HAP-1 (cell line): ENCODE measurements at regions not wholly inside any gene's neighbourhood (a gene's known extent, or its start where the extent isn't known, plus 50 kb on each side); places are given as distances from the start of the nearest gene placed in this dataset.
"Not testable (repeated sequence)": the region's sequence is repeated elsewhere in the genome, so short reads cannot be mapped to it uniquely, and the experiment has no call there.

Experiments
- DNase-seq, 2 experiments: peaks; one replicate each; pipeline ENCODE4 v3.0.0-alpha.2; 2016 to 2020; ENCODE audit warnings: low spot score in 2 of 2
- H3K27me3 ChIP-seq: fragments of 250-450 bp; sonication (Bioruptor Pico); 2 replicates; pipeline ENCODE4 v1.5.1; 2020; ENCODE audit warnings: low read depth, mild to moderate bottlenecking, moderate library complexity
- H3K36me3 ChIP-seq: fragments of 250-450 bp; sonication (Bioruptor Pico); replicated peaks from 2 replicates; pipeline ENCODE4 v1.5.1; 2020; ENCODE audit warnings: mild to moderate bottlenecking
- H3K4me1 ChIP-seq: fragments of 250-450 bp; sonication (Bioruptor Pico); 2 replicates; pipeline ENCODE4 v1.5.1; 2020; ENCODE audit warnings: mild to moderate bottlenecking
- H3K4me3 ChIP-seq: fragments of 250-450 bp; sonication (Bioruptor Pico); 2 replicates; pipeline ENCODE4 v1.5.1; 2020; ENCODE audit warnings: mild to moderate bottlenecking, moderate library complexity
- H3K9me3 ChIP-seq: fragments of 250-450 bp; sonication (Bioruptor Pico); 2 replicates; pipeline ENCODE4 v1.5.1; 2020; ENCODE audit warnings: mild to moderate bottlenecking, moderate library complexity
- in situ Hi-C: fragments of 300-500 bp; cut with MboI; formaldehyde crosslinking; loops from 3 replicates; pipeline ENCODE4 v1.14.3; 2020; ENCODE audit warnings: low sequenced_read_pairs, inconsistent platforms, mixed read lengths

GRCh38 chr1:173307845-173308244, 100.7 kb upstream of the TNFSF4 start:
- DNase-seq, result no peak
- Histone ChIP-seq H3K9me3 (no peaks in the 10 kb centered on the region), H3K4me1 (no peaks in the 10 kb centered on the region), H3K4me3 (no peak overlapping the region), H3K27me3 (no peaks in the 10 kb centered on the region), H3K36me3 (no peaks in the 10 kb centered on the region)
- in situ Hi-C loops, result no loop called here

GRCh38 chr1:173314656-173315055, 107.5 kb upstream of the TNFSF4 start:
- no peak for DNase-seq
- Histone ChIP-seq H3K27me3 (0 out of 2 replicates have a peak, but pooled peaks cover 2% of the 10 kb centered on the region), H3K4me3 (no peak overlapping the region), H3K4me1 (no peaks in the 10 kb centered on the region), H3K9me3 (no peaks in the 10 kb centered on the region), H3K36me3 (no peaks in the 10 kb centered on the region)
- in situ Hi-C loops, result no loop called here

- H3K4me3 ChIP-seq, result no peak overlapping the region
- DNase-seq, result no peak
- H3K36me3 ChIP-seq, result no peaks in the 10 kb centered on the region
- 0 out of 2 replicates have a peak, but pooled peaks cover 2% of the 10 kb centered on the region for H3K27me3 ChIP-seq
- H3K4me1 ChIP-seq, result no peaks in the 10 kb centered on the region
- H3K9me3 ChIP-seq, result no peaks in the 10 kb centered on the region
- in situ Hi-C loops, result no loop called here
These were observed 108.2 kb upstream of the TNFSF4 start for GRCh38 chr1:173315296-173315695.

GRCh38 chr1:173318788-173319187, 111.7 kb upstream of the TNFSF4 start:
- Histone ChIP-seq H3K4me1 (no peaks in the 10 kb centered on the region), H3K27me3 (0 out of 2 replicates have a peak, but pooled peaks cover 2% of the 10 kb centered on the region), H3K9me3 (no peaks in the 10 kb centered on the region), H3K36me3 (no peaks in the 10 kb centered on the region), H3K4me3 (no peak overlapping the region)
- in situ Hi-C loops, result no loop called here
- DNase-seq, result no peak

GRCh38 chr1:173324352-173324751, 117.2 kb upstream of the TNFSF4 start:
- DNase-seq, H3K4me3 ChIP-seq, H3K9me3 ChIP-seq, H3K27me3 ChIP-seq, H3K4me1 ChIP-seq, H3K36me3 ChIP-seq, in situ Hi-C loops: not testable (repeated sequence)

- H3K4me1 ChIP-seq, DNase-seq, H3K4me3 ChIP-seq, H3K9me3 ChIP-seq, in situ Hi-C loops, H3K36me3 ChIP-seq, H3K27me3 ChIP-seq: not testable (repeated sequence)
These were observed 120.9 kb upstream of the TNFSF4 start for GRCh38 chr1:173327987-173328386.

GRCh38 chr1:173328961-173329360, 121.8 kb upstream of the TNFSF4 start:
- in situ Hi-C loops, result no loop called here
- H3K4me1 ChIP-seq, result no peaks in the 10 kb centered on the region
- H3K36me3 ChIP-seq, result no peaks in the 10 kb centered on the region
- no peak for DNase-seq
- H3K9me3 ChIP-seq, result no peaks in the 10 kb centered on the region
- H3K27me3 ChIP-seq, result no peaks in the 10 kb centered on the region
- H3K4me3 ChIP-seq, result no peak overlapping the region

GRCh38 chr1:173329726-173330125, 122.6 kb upstream of the TNFSF4 start:
- H3K4me1 ChIP-seq, result no peaks in the 10 kb centered on the region
- H3K27me3 ChIP-seq, result no peaks in the 10 kb centered on the region
- in situ Hi-C loops, result no loop called here
- H3K9me3 ChIP-seq, result no peaks in the 10 kb centered on the region
- H3K4me3 ChIP-seq, result no peak overlapping the region
- H3K36me3 ChIP-seq, result no peaks in the 10 kb centered on the region
- no peak for DNase-seq

- no peaks in the 10 kb centered on the region for H3K36me3 ChIP-seq
- H3K27me3 ChIP-seq, result no peaks in the 10 kb centered on the region
- H3K4me1 ChIP-seq, result no peaks in the 10 kb centered on the region
- in situ Hi-C loops, result no loop called here
- DNase-seq, result no peak
- no peak overlapping the region for H3K4me3 ChIP-seq
- H3K9me3 ChIP-seq, result no peaks in the 10 kb centered on the region
These were observed 123.2 kb upstream of the TNFSF4 start for GRCh38 chr1:173330149-173330951.

- H3K9me3 ChIP-seq, H3K4me1 ChIP-seq, H3K4me3 ChIP-seq, in situ Hi-C loops, H3K27me3 ChIP-seq, DNase-seq, H3K36me3 ChIP-seq: not testable (repeated sequence)
These were observed 123.9 kb upstream of the TNFSF4 start for GRCh38 chr1:173330952-173331548.

GRCh38 chr1:173332026-173332425, 124.9 kb upstream of the TNFSF4 start:
- H3K36me3 ChIP-seq, result no peaks in the 10 kb centered on the region
- no peak for DNase-seq
- H3K9me3 ChIP-seq, result no peaks in the 10 kb centered on the region
- no peaks in the 10 kb centered on the region for H3K4me1 ChIP-seq
- in situ Hi-C loops, result no loop called here
- H3K4me3 ChIP-seq, result no peak overlapping the region
- no peaks in the 10 kb centered on the region for H3K27me3 ChIP-seq

- H3K36me3 ChIP-seq, result no peaks in the 10 kb centered on the region
- in situ Hi-C loops, result no loop called here
- no peak overlapping the region for H3K4me3 ChIP-seq
- H3K4me1 ChIP-seq, result no peaks in the 10 kb centered on the region
- no peak for DNase-seq
- no peaks in the 10 kb centered on the region for H3K9me3 ChIP-seq
- no peaks in the 10 kb centered on the region for H3K27me3 ChIP-seq
These were observed 126.5 kb upstream of the TNFSF4 start for GRCh38 chr1:173333581-173333980.

- in situ Hi-C loops, result no loop called here
- no peaks in the 10 kb centered on the region for H3K9me3 ChIP-seq
- DNase-seq, result no peak
- H3K36me3 ChIP-seq, result no peaks in the 10 kb centered on the region
- H3K27me3 ChIP-seq, result no peaks in the 10 kb centered on the region
- H3K4me3 ChIP-seq, result no peak overlapping the region
- H3K4me1 ChIP-seq, result no peaks in the 10 kb centered on the region
These were observed 130.0 kb upstream of the TNFSF4 start for GRCh38 chr1:173337126-173337525.

GRCh38 chr1:173341307-173341706, 134.2 kb upstream of the TNFSF4 start:
- DNase-seq, result no peak
- Histone ChIP-seq H3K9me3 (no peaks in the 10 kb centered on the region), H3K4me3 (no peak overlapping the region), H3K4me1 (no peaks in the 10 kb centered on the region), H3K36me3 (no peaks in the 10 kb centered on the region), H3K27me3 (no peaks in the 10 kb centered on the region)
- in situ Hi-C loops, result no loop called here
